Body of pancreas (tissue), 4 donors: ENCODE measurements at regions not wholly inside any gene's neighbourhood (a gene's known extent, or its start where the extent isn't known, plus 50 kb on each side); places are given as distances from the start of the nearest gene placed in this dataset.

Experiments
- ATAC-seq: fragments of 150-250 bp; one replicate; pipeline ENCODE4 v1.9.1; 2016
- DNase-seq, 4 donors: peaks; one replicate each; pipeline ENCODE4 v3.0.0-alpha.2; 2019
- H3K27ac ChIP-seq, 4 donors: fragments of 200-600 bp; sonication (generic); 1 replicate in 3 of 4; 2 replicates in 1 of 4; pipeline versions ENCODE4 v1.5.1 to v1.6.1; 2016 to 2019; ENCODE audit warnings: mild to moderate bottlenecking in 1 of 4, mixed read lengths in 1 of 4, moderate library complexity in 1 of 4
- H3K27me3 ChIP-seq, 2 donors: fragments of 200-600 bp; sonication (generic); one replicate each; pipeline ENCODE4 v1.6.0; 2016; ENCODE audit warnings: mild to moderate bottlenecking in 1 of 2
- H3K36me3 ChIP-seq, 2 donors: fragments of 200-600 bp; sonication (generic); replicated peaks in 1 of 2; 2 replicates each; pipeline ENCODE4 v1.5.1; 2016; ENCODE audit warnings: low read depth in 2 of 2; ENCODE audit not compliant: insufficient read depth in 1 of 2
- H3K4me1 ChIP-seq: fragments of 200-600 bp; sonication (generic); one replicate; pipeline ENCODE4 v1.6.0; 2016
- H3K4me3 ChIP-seq, 2 donors: fragments of 200-600 bp; sonication (generic); 1 replicate in 1 of 2; 2 replicates in 1 of 2; pipeline ENCODE4 v1.5.1; 2016 to 2019
- H3K9me3 ChIP-seq, 3 donors: fragments of 200-600 bp; sonication (generic); 1 replicate in 2 of 3; 2 replicates in 1 of 3; pipeline ENCODE4 v1.5.1; 2016
- POLR2A ChIP-seq, 3 donors: fragments of 450-650 bp; IDR thresholded peaks; one replicate each; pipeline ENCODE4 v1.6.1; 2016; ENCODE audit warnings: antibody characterized with exemption in 3 of 3, mild to moderate bottlenecking in 2 of 3
- WGBS, 2 donors: methylation state at CpG; one replicate each; pipeline ENCODE4 v1.1.5; 2017; 5-methylcytosine and 5-hydroxymethylcytosine counted together
- intact Hi-C: fragments of 100-400 bp; cut with DNase I; formaldehyde crosslinking; loops from one replicate; pipeline ENCODE4 v1.15.1; 2023
- TF ChIP-seq, protein P1 (sequence below), 7 experiments: fragments of 450-650 bp in 4 of 7; fragments of 200-600 bp in 3 of 7; sonication (generic) in 3 of 7; IDR thresholded peaks; one replicate each; pipeline ENCODE4 v1.5.1; 2016 to 2019; ENCODE audit warnings: antibody characterized with exemption in 7 of 7

- TF ChIP-seq, protein P1, sequence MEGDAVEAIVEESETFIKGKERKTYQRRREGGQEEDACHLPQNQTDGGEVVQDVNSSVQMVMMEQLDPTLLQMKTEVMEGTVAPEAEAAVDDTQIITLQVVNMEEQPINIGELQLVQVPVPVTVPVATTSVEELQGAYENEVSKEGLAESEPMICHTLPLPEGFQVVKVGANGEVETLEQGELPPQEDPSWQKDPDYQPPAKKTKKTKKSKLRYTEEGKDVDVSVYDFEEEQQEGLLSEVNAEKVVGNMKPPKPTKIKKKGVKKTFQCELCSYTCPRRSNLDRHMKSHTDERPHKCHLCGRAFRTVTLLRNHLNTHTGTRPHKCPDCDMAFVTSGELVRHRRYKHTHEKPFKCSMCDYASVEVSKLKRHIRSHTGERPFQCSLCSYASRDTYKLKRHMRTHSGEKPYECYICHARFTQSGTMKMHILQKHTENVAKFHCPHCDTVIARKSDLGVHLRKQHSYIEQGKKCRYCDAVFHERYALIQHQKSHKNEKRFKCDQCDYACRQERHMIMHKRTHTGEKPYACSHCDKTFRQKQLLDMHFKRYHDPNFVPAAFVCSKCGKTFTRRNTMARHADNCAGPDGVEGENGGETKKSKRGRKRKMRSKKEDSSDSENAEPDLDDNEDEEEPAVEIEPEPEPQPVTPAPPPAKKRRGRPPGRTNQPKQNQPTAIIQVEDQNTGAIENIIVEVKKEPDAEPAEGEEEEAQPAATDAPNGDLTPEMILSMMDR (IDR thresholded peaks at IDR 0.05): no peak
- TF ChIP-seq POLR2A (IDR thresholded peaks at IDR 0.05): no peak
- H3K27me3 ChIP-seq: no peaks in the 10 kb centered on the region
- no peaks in the 10 kb centered on the region for H3K36me3 ChIP-seq
- peaks cover 40% of the 10 kb centered on the region for H3K4me1 ChIP-seq
- H3K9me3 ChIP-seq: no peaks in the 10 kb centered on the region
- no peak overlapping the region for H3K27ac ChIP-seq
- no peak overlapping the region for H3K4me3 ChIP-seq
- ATAC-seq (no peak), DNase-seq (no peak)
- intact Hi-C loops: no loop called here
Measured at GRCh38 chr1:229095325-229095724, 175.6 kb upstream of the RAB4A start.

GRCh38 chr1:229097356-229097755 is 173.6 kb upstream of the RAB4A start:
- no peak overlapping the region for H3K27ac ChIP-seq

DNA sequence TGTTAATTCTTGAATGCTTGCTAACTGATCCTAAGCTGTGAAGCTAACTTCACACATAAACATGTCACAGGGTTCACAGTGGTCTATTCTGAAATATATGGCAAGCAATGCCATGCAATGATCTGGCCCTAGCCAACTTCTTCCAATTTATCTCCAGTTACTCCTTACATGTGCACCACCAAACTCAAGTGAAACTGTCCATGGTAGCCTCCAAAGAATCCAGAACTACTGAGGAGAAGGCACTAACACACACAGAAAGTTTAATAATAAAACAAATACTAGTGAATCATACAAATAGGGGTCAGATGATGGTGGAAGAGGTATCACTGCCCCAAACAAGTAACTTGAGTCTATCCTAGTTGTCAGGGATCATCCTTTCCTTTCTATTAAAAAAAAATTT is 172.6 kb upstream of the RAB4A start:
- H3K27me3 ChIP-seq: no peaks in the 10 kb centered on the region
- no peak overlapping the region for H3K4me3 ChIP-seq
- H3K36me3 ChIP-seq: no peaks in the 10 kb centered on the region
- H3K9me3 ChIP-seq: no peaks in the 10 kb centered on the region
- no peak overlapping the region for H3K27ac ChIP-seq
- DNase-seq (no peak), ATAC-seq (no peak)
- TF ChIP-seq, protein P1 (IDR thresholded peaks at IDR 0.05): no peak
- TF ChIP-seq POLR2A (IDR thresholded peaks at IDR 0.05): no peak
- intact Hi-C loops: no loop called here
- H3K4me1 ChIP-seq: peaks cover 28% of the 10 kb centered on the region

More at GRCh38 chr1:229097356-229097755, 173.6 kb upstream of the RAB4A start:
- WGBS, 2 donors: 78 to 86% methylated on average over 7 of the region's 7 CpGs
- Histone ChIP-seq H3K4me1 (peaks cover 28% of the 10 kb centered on the region), H3K36me3 (no peaks in the 10 kb centered on the region), H3K27me3 (no peaks in the 10 kb centered on the region), H3K4me3 (no peak overlapping the region), H3K9me3 (no peaks in the 10 kb centered on the region)
- ATAC-seq: no peak
- no peak for DNase-seq
- TF ChIP-seq POLR2A (IDR thresholded peaks at IDR 0.05): no peak
- TF ChIP-seq, protein P1 (IDR thresholded peaks at IDR 0.05): no peak
- intact Hi-C loops: no loop called here

DNA sequence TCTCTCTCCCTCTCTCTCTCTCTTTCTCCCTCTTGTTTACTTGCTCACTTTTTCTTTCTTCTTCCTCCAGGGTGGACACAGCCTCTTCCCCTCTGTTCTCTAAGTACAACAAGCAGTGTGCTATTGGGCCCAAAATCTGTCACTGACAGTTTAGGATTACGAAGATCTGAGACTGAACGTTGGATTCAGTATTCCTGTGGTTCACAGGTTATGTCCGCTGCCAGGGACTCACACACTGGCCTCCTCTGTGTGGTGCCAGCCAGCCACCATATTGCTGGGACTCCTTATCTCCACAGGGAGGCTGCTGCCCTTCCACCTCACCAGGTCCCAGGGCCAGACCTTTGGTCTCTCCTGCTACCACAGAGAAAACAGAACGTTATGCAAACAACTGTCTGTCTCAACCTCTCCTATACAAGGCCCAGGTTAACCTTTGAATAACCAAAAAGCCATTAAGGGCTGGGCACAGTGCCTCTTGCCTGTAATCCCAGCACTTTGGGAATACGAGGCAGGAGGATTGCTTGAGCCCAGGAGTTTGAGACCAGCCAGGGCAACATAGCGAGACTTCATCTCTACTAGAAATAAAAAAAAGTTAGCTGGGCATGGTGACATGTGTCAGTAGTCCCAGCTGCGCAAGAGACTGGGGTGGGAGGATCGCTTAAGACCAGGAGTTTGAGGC is 171.9 kb upstream of the RAB4A start:
- 78 to 87% methylated on average over 7 to 8 of the region's 8 CpGs for WGBS, 2 donors
- intact Hi-C loops: no loop called here
- peaks cover 21% of the 10 kb centered on the region for H3K4me1 ChIP-seq
- ATAC-seq (peak; percentile 35), DNase-seq (no peak)
- no peaks in the 10 kb centered on the region for H3K9me3 ChIP-seq
- no peak overlapping the region for H3K4me3 ChIP-seq
- no peak for TF ChIP-seq POLR2A (IDR thresholded peaks at IDR 0.05)
- TF ChIP-seq, protein P1 (IDR thresholded peaks at IDR 0.05): no peak
- H3K27me3 ChIP-seq: no peaks in the 10 kb centered on the region
- H3K36me3 ChIP-seq: no peaks in the 10 kb centered on the region
- H3K27ac ChIP-seq: no peak overlapping the region
